Activated T-cell treated with anti-CD3 and anti-CD28 coated beads for 4 hours (primary cell): ENCODE measurements at regions not wholly inside any gene's neighbourhood (a gene's known extent, or its start where the extent isn't known, plus 50 kb on each side); places are given as distances from the start of the nearest gene placed in this dataset.

ENCODE experiments used
- DNase-seq: peaks from one replicate; pipeline ENCODE4 v3.0.0-alpha.2; 2020

DNA sequence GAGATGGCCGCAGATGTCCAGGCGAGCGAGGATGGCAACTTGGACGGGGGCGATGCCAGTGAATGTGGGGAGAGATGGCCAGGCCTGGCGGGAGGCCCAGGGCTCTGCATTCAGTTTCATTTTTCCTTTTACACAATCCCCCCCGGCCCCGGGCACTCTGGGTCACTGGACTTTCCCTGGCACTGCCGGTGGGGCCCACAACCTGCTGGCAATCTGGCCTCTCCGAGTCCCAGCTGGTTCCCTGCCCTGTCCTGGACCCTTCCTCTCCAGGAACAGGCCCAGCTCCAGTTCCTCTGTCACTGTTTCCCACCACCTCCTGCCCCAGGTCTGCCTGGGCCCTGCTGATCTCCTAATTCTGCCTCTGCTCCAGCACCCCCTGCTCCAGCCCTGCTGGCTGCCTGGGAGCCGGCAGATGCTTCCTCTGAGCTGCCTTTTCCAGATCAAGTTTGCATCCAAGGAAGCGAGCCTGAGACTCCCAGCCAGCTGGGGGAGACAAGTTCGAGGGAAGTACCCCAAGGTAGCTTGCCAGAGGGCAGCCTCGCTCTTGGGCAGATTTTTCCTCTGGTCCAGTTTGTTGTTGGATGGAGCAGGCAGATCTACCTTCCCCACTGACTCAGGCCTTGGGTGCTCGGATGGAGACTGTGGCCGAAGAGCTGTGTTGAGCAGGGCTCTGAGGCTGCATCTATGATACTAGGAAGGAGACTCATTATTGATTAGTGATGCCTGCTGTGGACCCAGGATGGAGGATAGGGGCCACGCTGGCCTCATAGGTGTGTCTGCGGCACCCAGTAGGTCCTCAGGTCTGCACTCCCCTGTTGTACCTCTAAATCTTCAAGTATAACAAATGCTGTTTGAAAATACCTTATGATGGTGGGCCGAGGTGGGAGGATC is 83.2 kb downstream of the CEBPB start:
- no peak for DNase-seq

GRCh38 chr20:50274570-50275430 is 84.2 kb downstream of the CEBPB start:
- DNase-seq: no peak

DNA sequence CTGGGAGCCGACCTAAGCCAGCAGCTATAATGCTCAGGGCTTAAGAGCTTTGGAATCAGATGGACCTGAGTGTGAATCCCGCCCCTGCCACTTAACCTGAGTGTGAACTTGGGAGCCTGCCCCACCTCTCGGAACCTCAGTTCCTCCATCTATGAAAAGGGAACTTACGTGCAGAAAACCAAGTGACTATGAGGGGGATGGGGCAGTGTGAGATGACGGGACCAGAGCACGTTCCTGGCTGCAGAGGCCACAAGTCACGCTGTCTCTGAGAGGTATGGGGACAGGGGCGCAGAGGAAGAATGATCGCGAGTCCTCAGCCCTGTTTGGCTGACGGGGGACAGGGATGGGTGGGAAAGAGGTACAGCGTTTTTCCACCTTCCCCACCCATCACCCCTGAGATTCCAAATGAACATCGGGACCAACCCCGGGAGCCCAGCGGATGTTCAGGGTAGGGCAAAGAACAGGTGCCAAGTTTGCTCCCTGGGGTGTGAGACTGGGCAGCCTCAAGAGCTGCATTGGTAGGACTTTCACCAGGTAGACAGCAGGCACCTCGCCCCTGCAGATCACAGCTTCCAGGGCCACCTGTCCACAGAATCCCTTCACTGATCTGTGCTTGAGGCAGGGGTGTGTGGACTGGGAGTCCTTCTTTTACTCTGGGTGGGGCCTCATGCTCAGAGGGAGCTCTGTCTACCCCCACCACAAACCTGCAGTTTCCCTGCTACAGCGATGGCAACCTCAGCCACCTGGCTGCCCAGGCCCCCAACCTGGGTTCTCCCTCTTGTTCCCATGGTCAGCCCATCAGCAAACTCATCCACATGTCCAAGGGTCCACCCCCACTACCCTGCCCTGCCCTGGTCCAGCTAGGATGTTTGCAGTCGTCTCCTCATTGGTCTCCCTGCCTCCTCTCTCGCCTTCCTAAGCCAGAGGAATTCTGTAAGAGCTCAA is 85.8 kb downstream of the CEBPB start:
- DNase-seq: no peak

DNA sequence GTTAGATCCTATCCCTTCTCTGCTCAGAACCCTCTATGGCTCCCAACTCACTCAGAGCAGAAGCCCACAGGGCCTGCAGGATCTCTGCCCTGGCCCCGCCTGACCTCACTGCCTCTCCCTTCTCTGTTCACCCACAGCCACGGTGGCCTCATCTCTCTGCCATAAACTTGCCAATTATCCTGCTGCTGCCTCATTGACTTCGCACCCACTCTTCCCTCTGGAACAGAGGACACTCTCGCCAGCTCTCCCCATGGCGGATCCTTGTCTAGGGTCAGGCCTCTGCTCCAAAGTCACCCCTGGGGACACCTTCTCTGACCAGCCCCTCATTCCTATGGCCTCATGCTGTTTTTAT is 86.4 kb downstream of the CEBPB start:
- DNase-seq: no peak

DNA sequence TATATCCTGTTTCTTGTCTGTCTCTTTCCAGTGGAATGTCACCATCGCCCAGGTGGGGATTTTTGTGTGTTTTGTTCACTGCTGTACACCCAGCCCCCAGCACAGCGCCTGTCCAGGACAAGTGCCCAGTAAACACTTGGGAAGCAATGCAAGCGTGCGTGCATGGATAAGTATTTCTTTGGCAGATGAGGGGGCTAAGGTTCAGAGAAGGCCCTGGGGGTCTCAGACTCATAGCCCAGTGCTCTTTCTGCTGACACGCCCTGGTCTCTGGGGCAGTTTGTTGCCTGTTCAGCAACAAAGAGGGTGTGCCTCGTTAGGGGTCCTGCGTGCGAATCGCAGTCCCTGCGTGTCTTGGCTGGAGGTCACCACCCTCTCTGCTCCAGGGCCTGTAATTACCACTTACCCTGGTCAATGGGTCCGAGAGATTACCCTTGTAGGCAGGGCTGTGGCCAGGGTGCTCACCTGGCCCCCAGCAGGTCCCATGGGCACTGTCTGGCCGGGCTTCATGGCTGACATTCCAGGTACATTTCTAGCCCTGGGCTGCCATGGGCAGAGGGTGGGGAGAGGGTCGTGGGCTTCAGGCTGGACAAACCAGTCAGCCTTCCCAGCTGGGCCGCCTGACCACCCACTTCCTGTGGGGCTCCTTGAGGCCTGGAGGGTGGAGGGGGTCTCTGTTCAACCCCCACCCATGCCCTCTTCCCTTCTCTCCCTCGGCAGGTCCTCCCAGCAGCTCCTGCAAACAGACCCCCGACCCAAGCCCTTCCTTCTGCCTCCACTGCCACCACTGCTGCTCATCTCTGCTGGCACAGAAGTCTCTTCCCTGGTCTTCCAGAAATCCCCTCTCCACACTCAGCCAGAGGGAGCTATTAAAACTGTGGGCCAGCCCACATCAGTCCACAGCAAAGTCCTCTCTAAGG is 87.1 kb downstream of the CEBPB start:
- no peak for DNase-seq

DNA sequence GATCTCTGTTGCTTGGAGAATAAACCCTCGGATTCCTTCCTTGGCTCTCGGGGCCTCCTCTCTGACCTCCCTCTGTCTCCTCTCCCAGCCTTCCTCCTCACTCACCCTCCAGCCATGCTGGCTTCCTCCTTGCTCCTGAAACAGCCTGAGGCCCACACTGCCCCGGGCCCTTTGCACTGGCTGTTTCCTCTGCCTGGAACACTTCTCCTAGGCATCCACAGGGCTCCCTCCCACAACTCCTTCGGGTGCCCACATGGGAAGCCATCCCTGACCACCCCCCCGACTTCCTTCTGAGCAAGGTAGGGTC is 87.7 kb downstream of the CEBPB start:
- DNase-seq: no peak

DNA sequence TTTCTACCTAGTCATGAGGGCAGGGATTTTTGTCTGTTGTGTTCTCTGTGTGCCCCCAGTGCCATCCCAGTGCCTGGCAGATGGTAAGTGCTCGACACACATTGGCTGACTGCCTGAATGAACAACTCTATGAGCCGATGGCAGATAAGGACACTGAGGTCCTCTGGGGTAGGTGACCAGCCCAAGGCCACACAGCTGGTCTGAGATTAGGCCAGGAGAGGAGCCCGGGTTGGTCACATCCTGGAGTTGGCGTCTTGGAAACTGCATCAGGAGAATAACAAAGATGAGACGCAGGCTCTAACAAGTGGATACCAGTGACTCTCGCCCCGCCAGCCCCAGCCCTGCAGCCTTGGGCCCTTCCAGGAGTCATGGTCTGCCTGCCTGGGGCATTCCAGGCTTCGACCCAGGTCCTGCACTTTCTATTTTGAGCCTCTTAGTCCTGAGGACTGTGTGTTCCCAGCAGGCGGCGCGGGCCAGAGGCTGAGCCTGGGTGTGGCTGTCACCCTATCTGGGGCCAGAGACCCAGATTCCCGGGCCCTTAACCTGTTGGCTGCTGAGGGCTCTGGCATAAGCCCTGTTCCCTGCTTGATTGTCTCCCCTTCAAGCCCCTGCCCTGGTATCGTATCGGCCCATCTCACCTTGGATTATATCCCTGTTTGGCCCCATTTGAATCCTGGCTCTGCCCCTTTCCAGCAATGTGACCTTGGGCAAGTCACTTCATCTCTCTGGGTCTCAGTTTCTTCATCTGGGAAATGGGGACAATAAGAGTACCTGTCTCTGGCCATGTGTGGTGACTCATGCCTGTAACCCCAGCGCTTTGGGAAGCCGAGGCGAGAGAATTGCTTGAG is 88.3 kb downstream of the CEBPB start:
- no peak for DNase-seq

DNA sequence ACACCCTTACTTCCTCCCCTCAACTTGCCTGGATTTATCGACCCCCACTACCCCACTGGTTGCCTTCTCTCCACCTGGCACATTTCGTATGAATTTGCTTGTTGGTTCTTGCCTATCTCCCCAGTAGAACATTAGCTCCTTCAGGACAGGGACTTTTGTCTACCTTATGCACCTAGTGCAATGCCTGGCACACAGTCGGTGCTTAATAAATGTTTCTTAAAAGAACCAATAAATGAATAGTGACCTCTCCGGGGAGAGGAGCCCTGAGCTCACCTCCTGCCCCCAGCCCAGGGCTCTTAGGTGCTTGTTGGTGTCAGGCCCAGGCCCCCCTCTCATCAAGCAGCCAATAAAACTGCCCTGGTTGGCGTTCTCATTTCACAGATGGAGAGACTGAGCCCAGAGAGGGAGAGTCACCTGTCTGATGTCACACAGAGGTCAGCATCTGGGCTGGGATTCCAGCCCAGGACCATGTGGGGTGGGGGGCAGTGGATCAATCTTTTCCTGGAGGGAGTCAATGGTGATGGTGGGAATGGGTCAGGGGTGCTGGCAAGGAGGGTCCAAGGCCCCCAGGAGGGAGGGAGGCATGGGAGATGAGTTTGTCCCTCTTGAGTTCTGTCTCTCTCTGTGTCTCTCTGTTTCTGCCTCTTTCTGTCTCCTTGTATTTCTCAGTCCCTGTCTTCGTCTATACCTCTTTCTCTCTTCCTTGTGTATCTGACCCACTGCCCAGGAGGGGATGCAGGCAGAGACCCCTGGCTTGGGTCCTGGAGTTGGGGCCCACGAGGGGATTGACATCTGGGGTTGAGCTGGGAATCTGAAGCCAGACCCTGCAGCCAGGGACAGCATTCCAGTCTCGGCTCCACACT is 89.6 kb downstream of the CEBPB start:
- no peak for DNase-seq

DNA sequence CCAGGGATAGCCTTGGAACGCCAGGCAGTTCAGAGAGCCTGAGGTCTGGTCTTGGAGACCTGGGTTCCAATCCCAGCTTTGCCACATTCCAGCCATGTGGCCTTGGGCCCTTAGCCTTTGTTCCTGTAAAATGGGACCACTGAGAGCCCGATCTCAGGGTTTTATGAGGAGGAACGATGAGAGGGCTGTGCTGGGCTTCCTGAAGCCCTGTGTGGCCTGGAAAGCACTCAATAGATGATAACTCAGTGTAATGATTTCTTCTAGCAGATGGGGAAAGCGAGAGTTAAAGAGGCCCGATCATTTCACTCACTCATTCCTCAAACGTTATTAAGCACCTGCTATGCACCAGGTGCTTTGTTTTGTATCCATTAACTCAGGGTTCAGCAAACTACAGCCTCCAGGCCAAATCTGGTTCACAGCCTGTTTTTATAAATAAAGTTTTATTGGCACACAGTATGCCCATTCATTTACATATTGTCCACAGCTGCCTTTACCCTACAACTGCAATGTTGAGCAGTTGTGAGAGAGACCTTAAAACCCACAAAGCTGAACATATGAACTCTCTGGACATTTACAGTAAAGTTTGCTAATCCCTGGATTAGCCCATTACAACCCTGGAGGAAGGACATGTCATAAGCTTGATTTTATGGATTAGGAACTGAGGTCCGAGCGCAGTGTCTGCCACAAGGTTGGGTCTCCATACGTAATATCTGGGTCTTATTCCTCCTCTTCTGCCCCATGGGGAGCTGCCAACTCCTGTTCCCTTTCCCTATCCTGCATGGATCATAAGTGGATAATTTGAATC is 90.4 kb downstream of the CEBPB start:
- DNase-seq: no peak

GRCh38 chr20:50281831-50282591 is 91.4 kb downstream of the CEBPB start:
- no peak for DNase-seq

- DNase-seq: no peak
Measured at GRCh38 chr20:50282592-50283241, 92.1 kb downstream of the CEBPB start.

DNA sequence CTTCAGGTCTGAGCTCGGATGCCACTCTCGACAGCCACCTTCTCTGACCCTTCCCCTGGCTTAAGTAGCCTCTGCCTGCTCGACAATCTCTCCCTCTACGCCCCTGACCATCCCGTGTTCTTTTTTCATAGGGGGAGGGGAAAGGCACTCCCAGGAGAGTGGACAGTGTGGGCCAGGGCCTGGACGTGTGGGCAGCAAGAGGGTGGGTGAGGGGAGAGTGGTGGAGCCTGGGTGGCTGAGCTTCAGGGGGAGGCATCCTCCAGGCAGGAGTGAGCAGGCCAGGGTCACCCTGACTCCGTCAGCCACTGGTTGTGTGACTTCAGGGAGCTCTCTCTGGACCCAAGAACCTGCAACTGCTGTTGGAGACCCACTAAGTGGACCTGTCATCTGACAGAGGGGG is 92.7 kb downstream of the CEBPB start:
- no peak for DNase-seq

GRCh38 chr20:50283922-50284810 is 93.5 kb downstream of the CEBPB start:
- no peak for DNase-seq

- no peak for DNase-seq
Measured at GRCh38 chr20:50284811-50285375, 94.3 kb downstream of the CEBPB start.

DNA sequence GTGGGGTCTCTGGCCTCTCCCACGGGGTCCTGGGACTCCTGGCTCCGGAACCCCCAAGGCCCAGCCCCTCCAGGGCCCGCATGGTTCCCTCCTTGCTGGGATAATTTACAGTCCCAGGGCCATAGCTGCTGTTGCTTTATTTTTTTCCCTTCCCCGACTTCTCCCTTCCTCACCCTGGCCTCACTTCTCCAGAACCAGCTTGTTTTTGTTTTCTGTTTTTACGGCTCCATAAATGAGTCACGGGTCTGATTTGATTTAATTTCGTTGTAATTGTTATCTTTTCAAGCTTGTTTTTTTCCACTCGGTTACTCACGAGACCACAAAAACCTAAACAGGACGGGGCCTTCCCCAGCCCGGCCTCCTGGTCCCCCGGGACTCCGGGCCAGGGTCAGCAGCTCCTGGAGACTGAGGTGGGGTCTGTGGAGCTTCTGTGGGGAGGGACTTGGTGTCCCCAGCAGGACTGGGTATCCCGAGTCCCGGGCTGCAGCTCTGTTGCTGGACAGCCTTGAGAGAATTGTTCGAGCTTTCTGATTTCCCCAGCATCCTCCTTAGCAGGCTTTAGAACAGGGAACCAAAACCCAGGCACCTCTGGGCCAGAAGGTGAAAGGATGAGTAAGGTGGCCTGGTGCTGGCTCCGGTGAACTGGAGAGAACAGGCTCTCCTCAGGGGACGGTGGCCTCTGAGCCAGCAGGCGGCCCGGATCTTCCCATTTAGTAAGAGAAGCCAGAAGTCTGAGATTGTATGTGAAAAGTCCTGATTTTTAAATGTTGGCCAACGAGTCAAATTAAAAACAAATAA is 94.9 kb downstream of the CEBPB start:
- DNase-seq: no peak

DNA sequence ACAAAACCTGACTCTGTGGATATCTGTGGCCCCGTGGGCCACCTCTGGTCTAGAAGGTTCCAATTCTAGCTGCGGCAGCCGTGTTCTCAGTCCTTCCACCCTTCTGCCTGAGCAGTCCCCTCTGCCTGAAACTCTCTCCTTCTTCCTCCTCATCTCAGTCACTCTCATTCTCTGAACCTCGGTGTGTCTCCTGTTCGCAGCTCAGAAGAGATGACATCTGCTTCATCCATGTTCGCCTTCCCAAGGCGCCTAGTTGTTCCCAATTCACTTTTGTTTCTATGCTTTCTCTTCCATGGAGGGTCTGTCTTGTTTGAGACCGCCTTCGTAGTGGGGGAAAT is 95.5 kb downstream of the CEBPB start:
- DNase-seq: no peak
